ENCODE measurements at regions not wholly inside any gene's neighbourhood (a gene's known extent, or its start where the extent isn't known, plus 50 kb on each side); places are given as distances from the start of the nearest gene placed in this dataset.

DNA sequence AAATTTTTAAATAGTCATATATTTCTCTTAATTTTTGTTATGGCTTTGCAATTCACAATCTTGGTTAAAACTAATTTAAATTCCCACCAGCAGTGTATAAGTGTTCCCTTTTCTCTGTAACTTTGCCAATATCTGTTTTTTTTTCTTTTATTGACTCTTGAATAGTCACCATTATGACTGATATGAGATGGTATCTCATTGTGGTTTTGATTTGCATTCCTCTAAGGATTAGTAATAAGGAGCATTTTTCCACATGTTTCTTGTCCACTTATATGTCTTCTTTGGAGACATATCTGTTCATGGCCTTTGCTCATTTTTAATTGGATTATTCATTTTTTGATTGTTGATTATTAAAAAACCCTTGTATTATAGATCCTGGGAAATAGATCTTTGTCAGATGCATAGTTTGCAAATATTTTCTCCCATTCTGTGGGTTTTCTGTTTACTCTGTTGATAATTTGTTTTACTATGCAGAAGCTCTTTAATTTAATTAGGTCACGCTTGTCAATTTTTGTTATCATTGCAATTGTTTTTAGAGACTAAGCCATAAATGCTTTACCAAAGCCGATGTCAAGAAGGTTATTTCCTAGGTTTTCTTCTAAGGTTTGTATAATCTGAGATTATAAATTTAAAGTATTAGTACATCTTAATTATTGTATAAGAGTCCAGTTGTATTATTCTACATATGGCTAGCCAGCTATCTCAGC, 610.9 kb downstream of the CHSY3 start (continued):
- TF ChIP-seq, protein P1, sequence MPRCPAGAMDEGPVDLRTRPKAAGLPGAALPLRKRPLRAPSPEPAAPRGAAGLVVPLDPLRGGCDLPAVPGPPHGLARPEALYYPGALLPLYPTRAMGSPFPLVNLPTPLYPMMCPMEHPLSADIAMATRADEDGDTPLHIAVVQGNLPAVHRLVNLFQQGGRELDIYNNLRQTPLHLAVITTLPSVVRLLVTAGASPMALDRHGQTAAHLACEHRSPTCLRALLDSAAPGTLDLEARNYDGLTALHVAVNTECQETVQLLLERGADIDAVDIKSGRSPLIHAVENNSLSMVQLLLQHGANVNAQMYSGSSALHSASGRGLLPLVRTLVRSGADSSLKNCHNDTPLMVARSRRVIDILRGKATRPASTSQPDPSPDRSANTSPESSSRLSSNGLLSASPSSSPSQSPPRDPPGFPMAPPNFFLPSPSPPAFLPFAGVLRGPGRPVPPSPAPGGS (IDR thresholded peaks at IDR 0.05; ENCODE audit: borderline replicate concordance, insufficient read depth, low read depth, low read length, poor library complexity, severe bottlenecking): no peak
- TF ChIP-seq, protein P2, sequence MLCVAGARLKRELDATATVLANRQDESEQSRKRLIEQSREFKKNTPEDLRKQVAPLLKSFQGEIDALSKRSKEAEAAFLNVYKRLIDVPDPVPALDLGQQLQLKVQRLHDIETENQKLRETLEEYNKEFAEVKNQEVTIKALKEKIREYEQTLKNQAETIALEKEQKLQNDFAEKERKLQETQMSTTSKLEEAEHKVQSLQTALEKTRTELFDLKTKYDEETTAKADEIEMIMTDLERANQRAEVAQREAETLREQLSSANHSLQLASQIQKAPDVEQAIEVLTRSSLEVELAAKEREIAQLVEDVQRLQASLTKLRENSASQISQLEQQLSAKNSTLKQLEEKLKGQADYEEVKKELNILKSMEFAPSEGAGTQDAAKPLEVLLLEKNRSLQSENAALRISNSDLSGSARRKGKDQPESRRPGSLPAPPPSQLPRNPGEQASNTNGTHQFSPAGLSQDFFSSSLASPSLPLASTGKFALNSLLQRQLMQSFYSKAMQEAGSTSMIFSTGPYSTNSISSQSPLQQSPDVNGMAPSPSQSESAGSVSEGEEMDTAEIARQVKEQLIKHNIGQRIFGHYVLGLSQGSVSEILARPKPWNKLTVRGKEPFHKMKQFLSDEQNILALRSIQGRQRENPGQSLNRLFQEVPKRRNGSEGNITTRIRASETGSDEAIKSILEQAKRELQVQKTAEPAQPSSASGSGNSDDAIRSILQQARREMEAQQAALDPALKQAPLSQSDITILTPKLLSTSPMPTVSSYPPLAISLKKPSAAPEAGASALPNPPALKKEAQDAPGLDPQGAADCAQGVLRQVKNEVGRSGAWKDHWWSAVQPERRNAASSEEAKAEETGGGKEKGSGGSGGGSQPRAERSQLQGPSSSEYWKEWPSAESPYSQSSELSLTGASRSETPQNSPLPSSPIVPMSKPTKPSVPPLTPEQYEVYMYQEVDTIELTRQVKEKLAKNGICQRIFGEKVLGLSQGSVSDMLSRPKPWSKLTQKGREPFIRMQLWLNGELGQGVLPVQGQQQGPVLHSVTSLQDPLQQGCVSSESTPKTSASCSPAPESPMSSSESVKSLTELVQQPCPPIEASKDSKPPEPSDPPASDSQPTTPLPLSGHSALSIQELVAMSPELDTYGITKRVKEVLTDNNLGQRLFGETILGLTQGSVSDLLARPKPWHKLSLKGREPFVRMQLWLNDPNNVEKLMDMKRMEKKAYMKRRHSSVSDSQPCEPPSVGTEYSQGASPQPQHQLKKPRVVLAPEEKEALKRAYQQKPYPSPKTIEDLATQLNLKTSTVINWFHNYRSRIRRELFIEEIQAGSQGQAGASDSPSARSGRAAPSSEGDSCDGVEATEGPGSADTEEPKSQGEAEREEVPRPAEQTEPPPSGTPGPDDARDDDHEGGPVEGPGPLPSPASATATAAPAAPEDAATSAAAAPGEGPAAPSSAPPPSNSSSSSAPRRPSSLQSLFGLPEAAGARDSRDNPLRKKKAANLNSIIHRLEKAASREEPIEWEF (IDR thresholded peaks at IDR 0.05; ENCODE audit: insufficient replicate concordance, low read depth, low read length): no peak
- TF ChIP-seq, protein P3, sequence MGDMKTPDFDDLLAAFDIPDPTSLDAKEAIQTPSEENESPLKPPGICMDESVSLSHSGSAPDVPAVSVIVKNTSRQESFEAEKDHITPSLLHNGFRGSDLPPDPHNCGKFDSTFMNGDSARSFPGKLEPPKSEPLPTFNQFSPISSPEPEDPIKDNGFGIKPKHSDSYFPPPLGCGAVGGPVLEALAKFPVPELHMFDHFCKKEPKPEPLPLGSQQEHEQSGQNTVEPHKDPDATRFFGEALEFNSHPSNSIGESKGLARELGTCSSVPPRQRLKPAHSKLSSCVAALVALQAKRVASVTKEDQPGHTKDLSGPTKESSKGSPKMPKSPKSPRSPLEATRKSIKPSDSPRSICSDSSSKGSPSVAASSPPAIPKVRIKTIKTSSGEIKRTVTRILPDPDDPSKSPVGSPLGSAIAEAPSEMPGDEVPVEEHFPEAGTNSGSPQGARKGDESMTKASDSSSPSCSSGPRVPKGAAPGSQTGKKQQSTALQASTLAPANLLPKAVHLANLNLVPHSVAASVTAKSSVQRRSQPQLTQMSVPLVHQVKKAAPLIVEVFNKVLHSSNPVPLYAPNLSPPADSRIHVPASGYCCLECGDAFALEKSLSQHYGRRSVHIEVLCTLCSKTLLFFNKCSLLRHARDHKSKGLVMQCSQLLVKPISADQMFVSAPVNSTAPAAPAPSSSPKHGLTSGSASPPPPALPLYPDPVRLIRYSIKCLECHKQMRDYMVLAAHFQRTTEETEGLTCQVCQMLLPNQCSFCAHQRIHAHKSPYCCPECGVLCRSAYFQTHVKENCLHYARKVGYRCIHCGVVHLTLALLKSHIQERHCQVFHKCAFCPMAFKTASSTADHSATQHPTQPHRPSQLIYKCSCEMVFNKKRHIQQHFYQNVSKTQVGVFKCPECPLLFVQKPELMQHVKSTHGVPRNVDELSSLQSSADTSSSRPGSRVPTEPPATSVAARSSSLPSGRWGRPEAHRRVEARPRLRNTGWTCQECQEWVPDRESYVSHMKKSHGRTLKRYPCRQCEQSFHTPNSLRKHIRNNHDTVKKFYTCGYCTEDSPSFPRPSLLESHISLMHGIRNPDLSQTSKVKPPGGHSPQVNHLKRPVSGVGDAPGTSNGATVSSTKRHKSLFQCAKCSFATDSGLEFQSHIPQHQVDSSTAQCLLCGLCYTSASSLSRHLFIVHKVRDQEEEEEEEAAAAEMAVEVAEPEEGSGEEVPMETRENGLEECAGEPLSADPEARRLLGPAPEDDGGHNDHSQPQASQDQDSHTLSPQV (IDR thresholded peaks at IDR 0.05): no peak
- TF ChIP-seq, protein P4, sequence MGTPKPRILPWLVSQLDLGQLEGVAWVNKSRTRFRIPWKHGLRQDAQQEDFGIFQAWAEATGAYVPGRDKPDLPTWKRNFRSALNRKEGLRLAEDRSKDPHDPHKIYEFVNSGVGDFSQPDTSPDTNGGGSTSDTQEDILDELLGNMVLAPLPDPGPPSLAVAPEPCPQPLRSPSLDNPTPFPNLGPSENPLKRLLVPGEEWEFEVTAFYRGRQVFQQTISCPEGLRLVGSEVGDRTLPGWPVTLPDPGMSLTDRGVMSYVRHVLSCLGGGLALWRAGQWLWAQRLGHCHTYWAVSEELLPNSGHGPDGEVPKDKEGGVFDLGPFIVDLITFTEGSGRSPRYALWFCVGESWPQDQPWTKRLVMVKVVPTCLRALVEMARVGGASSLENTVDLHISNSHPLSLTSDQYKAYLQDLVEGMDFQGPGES (IDR thresholded peaks at IDR 0.05): no peak
- TF ChIP-seq SIN3A (IDR thresholded peaks at IDR 0.05; ENCODE audit: low read depth, low read length) (no peak), SRF (IDR thresholded peaks at IDR 0.05; ENCODE audit: low read depth in 2 of 2, low read length in 2 of 2) (no peak), RAD21 (IDR thresholded peaks at IDR 0.05; ENCODE audit: insufficient read depth, low read depth, low read length) (no peak)
